IPS-NIHi11 (cell line): ENCODE measurements at regions not wholly inside any gene's neighbourhood (a gene's known extent, or its start where the extent isn't known, plus 50 kb on each side); places are given as distances from the start of the nearest gene placed in this dataset.

ENCODE experiments used
- DNase-seq: peaks from one replicate; pipeline ENCODE4 v3.0.0; 2012; ENCODE audit warnings: mixed read lengths, low spot score

- no peak for DNase-seq
Measured at GRCh38 chr12:59041241-59042121, 121.2 kb upstream of the LRIG3 start.

DNA sequence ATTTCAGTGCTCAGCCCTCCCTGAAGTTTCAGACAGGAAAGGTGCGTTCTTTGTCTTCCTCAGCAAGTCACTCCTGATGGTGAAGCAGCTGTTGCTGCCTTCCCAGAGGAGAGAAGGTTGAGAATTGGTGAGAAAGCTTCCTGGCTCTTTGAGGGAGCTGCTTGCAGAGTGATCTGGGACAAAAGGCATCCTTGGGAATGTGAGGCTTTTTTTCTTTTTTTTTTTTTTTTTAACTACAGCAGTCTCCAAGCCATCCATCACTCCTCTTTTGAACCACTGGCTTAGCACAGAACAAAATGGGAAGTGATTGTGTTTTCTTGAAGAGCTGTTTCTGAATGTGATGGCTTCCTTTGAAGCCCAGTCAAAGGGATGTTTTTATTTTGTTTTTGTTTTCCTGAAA lies 120.4 kb upstream of the LRIG3 start:
- peak; percentile 24 for DNase-seq

GRCh38 chr12:59040043-59040442 lies 119.7 kb upstream of the LRIG3 start:
- DNase-seq = no peak

DNA sequence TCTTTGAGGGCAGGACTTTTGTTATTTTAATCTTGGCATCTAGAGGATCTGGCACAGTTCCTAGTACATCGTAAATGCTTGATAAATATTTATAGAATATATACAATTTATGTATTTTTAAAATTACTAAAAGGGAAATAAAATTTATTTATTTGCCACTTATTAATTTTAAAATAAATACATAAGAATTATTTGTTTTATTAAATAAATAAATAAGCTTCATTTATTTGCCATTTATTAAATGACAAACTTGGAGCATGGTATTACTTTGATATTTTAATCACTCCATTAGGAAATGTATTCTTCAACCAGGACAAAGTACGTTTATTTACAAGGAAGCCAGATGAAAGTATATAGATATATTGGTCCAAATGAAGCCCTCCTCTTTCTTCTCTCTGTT lies 118.7 kb upstream of the LRIG3 start:
- no peak for DNase-seq

DNA sequence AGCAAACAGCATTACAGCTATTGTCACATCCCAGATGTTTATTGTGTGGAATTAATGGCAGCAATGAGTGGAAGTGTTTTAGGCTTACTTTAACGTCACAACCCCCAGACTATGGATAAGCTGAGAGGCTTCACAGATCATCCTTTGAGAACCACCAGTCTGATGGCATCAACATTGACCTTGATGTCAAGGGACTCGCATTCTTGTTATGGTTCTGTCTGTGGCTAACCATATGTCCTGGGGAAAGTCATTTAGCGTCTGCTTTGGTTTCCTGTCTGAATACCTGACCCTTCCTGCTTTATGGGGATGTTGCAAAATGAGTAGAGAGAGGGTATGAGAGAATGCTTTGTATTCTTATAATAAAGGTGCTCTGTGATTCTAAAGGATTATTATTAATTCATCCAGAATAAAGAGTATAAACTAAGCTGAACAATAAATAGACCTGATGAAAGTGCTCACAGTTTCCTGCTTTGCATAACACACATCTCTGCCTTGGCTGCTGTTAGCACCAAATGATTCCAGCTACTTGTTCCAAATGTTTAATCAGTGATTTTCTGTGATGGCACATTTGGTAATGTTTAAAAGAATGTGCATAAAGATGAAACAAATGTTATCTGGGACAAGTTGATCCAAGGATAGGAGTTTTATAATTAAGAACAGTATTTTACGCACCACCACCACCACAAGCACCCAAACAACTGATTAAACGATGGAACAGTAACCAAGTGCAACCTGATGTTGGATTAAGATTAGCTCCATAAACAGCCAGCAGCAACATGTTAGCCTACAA lies 116.9 kb upstream of the LRIG3 start:
- DNase-seq = no peak

- no peak for DNase-seq
Measured at GRCh38 chr12:59036347-59036746, 116.0 kb upstream of the LRIG3 start.

DNA sequence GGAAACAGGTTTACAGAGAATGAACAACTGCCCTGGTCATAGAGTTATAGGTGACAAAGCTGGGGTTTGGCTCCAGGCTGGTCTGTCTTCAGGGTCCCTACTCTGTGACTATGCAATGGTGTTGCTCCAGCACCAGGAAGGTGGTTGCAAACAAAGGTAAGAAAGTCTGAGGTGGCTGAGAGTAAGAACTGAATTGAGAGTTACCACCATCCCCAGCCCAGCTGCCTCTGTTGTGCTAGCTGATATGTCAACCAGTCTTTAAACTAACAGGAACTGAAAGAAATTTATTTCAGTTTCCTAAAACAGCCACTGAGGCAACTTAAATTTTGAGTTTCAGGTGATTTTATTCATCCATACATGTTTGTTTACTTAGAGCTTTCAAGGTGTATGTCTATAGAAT lies 111.0 kb upstream of the LRIG3 start:
- no peak for DNase-seq

GRCh38 chr12:59030415-59030814 lies 110.1 kb upstream of the LRIG3 start:
- no peak for DNase-seq

GRCh38 chr12:59027199-59027598 lies 106.9 kb upstream of the LRIG3 start:
- no peak for DNase-seq

DNA sequence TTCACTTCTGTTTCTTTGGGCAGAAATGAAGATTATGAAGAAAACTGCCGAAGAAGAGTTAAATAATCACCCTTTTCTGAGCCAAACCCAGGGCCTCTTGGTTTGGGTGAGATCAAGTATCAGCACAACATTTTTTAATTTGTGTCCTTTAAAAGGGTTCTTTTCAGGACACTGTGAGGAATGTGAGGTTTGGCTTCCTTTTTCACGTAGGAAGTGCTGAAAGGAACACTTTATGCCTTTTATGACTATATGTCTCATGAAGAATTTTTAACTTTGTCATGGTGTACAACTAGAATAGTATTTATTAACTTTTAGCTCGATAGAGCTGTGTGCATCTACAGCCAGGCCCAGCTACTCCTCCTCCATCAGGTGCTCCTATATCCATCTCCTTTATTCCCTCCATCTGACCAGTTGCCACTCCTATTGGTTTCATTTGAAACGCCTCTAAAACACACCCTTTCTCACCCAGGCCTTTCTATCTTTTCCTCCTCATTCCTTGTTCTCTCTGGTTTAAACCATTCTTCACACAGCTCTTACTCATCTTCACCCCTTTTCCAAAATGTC lies 103.6 kb upstream of the LRIG3 start:
- DNase-seq = no peak

GRCh38 chr12:59020073-59020946 lies 100.0 kb upstream of the LRIG3 start:
- DNase-seq = no peak

DNA sequence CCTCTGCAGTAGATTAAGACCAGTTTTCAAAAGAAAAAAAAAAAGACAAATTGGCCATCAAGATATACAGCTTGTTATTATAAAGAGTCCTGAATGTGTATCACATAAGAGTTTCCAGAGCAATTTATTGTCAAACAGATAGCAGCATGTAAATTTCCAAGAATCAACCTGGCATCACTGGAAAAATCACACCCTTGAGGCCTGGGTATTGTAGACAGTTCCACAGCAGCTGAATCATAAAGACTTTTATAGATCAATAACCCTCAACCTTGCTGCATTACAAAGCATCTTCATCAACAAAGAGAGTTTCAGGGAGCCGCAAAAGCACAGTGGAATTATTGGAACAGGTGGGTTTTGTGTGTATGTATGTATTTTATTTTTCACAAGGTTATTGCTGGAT lies 94.6 kb upstream of the LRIG3 start:
- DNase-seq = no peak

- DNase-seq = no peak
Measured at GRCh38 chr12:59010941-59011340, 90.6 kb upstream of the LRIG3 start.

- DNase-seq = no peak
Measured at GRCh38 chr12:59010118-59010517, 89.8 kb upstream of the LRIG3 start.

GRCh38 chr12:59007620-59008019 lies 87.3 kb upstream of the LRIG3 start:
- DNase-seq = no peak

- no peak for DNase-seq
Measured at GRCh38 chr12:59005193-59005955, 85.1 kb upstream of the LRIG3 start.

DNA sequence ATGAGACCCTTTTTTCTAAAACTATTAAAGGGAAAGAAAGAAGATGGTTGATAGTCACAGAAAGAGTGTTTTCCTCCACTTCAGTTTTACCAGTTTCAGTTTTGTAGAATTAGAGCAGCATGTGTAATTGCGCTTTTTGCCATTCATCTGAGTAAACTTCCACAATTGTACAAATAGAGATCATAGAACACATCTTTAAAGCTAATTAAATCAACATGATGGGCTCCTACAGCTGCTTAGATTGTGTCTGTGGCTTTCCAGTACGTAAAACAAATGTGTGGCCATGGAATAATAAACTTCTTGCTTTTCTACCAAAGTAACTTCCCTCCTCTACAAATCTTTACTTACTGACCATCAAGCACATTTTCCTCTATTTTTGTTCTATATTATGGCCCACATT lies 84.2 kb upstream of the LRIG3 start:
- DNase-seq = no peak

DNA sequence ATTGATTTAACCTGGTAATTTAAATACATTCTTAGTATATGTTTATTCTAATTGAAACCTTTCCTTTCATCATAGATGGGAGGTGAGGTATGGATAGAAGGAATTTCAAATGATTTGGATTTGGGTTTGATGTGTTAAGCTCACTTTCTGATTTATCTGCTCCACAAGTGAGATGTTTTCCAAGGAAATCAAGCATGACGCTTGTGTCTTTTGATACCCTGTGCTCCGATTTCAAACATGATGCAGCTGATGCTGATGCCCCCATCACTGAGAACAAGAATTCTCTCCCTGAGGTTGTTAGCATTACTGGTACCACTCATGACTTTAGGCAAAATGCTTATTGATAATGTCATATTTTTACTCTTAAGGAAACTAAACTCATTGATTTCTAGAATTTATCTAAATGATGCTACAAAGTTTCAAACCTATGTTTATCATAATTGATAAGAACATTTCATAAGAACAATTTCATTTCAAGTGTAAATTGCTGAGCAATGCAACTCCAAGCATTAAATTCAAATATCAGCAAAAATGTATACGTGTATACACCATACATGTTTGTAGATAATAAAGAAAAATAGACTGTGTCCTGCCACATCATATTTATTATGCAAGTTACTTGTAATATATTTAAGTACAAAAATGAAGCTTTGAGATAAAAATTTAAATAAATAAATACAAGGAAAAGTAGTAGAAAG lies 75.5 kb upstream of the LRIG3 start:
- DNase-seq = no peak

DNA sequence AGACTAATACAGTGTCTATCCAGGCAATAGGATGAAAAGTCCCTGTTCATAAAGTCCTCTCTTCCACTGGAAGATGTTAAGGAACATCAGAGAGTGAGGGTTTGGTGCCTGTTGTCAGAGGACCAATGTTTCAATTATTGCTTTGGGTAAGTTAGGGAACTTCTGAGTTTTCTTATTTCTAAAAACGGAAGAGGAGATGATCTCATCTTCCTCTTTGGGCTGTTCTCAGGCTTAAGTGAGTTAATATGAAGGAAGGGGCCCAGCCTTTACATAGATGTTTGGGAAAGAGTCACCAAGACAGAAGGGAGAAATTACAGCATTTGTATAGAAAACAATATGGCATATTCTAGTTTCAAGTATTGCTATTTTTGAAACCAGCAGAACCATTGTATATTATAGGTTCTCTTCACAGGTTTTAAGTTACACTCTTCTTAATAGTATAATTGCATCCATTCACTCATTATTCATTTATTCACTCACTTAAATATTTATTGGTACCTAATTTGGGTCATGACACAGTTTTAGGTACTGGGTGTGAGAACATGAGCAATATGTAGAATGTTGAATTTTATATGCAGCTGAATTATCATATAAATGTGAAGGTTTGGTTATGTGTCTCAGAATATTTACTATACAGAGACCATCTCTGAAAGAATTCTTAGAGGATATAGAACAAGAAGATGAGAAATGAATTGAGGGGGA lies 68.5 kb upstream of the LRIG3 start:
- no peak for DNase-seq

DNA sequence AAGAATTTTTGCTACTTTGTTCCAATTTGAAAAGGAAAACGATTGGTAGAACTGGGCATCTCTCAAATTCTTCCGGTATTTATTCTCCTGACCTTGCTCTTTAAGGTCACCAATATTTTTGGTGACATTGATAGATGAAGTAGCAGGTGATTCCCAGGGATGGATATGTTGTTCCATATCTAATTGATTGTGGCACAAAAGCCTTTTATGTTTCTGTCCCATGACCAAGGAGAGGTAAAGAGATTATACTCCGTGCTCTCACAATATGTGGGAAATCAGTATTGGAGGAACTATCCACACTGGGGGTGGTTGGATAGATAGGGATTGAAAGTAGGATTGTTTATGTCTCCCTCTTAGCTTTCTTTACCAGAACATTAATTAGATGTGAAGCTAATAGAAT lies 61.7 kb upstream of the LRIG3 start:
- DNase-seq = no peak
